ENCODE measurements at regions not wholly inside any gene's neighbourhood (a gene's known extent, or its start where the extent isn't known, plus 50 kb on each side); places are given as distances from the start of the nearest gene placed in this dataset.

DNA sequence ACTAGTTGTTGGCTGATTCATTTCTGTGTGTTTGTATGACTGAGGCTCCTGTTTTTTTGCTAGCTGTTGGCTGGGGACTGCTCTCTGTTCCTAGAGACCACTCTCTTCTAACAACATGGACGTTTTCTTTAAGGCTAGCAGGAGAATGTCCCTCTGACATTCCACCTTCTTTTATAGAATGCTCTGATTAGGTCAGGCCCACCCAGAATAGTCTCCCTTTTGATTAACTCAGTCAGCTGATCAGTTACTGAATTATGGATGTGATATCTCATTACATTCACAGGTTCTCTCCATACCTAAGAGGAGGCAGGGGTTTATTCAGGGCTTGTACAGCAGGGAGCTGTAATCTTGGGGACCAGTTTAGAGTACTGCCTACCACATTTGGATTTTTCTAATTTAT is 175.6 kb upstream of the RHOBTB1 start:
- Histone ChIP-seq H3K36me3 (ENCODE audit: control insufficient read depth in 2 of 2, extremely low read depth in 1 of 2, insufficient read depth in 2 of 2, low read length in 2 of 2) (no peaks in the 10 kb centered on the region), H3K79me2 (ENCODE audit: control insufficient read depth, insufficient read depth, low read length) (no peaks in the 10 kb centered on the region), H3K9me3 (ENCODE audit: control insufficient read depth, low read depth, low read length) (no peaks in the 10 kb centered on the region), H3K4me2 (ENCODE audit: control insufficient read depth, extremely low read depth, insufficient read depth, low read depth, low read length) (no peak overlapping the region), H3K9ac (ENCODE audit: control insufficient read depth, extremely low read depth, insufficient read depth, low read length) (no peak overlapping the region), H3K27ac (ENCODE audit: control insufficient read depth, insufficient read depth, low read length) (no peak overlapping the region), H3K4me1 (ENCODE audit: control insufficient read depth, extremely low read depth, insufficient read depth, low read length) (no peaks in the 10 kb centered on the region), H4K20me1 (ENCODE audit: control insufficient read depth, extremely low read depth, insufficient read depth, low read length) (no peaks in the 10 kb centered on the region), H3K4me3 (ENCODE audit: control insufficient read depth in 2 of 3, extremely low read depth in 1 of 3, insufficient read depth in 2 of 3, low read depth in 1 of 3, low read length in 3 of 3) (no peak overlapping the region), H3K27me3 (ENCODE audit: control insufficient read depth, extremely low read depth, insufficient read depth, low read length) (no peaks in the 10 kb centered on the region), H2AFZ (ENCODE audit: control insufficient read depth, low read length) (no peak overlapping the region), H3K9me1 (ENCODE audit: control insufficient read depth, extremely low read depth, insufficient read depth, low read length) (no peaks in the 10 kb centered on the region)
- TF ChIP-seq, protein P1, sequence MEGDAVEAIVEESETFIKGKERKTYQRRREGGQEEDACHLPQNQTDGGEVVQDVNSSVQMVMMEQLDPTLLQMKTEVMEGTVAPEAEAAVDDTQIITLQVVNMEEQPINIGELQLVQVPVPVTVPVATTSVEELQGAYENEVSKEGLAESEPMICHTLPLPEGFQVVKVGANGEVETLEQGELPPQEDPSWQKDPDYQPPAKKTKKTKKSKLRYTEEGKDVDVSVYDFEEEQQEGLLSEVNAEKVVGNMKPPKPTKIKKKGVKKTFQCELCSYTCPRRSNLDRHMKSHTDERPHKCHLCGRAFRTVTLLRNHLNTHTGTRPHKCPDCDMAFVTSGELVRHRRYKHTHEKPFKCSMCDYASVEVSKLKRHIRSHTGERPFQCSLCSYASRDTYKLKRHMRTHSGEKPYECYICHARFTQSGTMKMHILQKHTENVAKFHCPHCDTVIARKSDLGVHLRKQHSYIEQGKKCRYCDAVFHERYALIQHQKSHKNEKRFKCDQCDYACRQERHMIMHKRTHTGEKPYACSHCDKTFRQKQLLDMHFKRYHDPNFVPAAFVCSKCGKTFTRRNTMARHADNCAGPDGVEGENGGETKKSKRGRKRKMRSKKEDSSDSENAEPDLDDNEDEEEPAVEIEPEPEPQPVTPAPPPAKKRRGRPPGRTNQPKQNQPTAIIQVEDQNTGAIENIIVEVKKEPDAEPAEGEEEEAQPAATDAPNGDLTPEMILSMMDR (optimal IDR thresholded peaks at IDR 0.05 in 1 of 3, IDR thresholded peaks at IDR 0.05 in 1 of 3, conservative IDR thresholded peaks at IDR 0.05 in 1 of 3; ENCODE audit: extremely low read depth in 1 of 3, insufficient read depth in 2 of 3, low read length in 3 of 3): no peak
- no peak for TF ChIP-seq EZH2 (IDR thresholded peaks at IDR 0.05; ENCODE audit: low read length)
- no peak for DNase-seq (ENCODE audit: low read depth, low spot score)
- dilution Hi-C loops (cut with MboI; ENCODE audit: extremely low pct_ligation_motif_present, low sequenced_read_pairs): no loop called here
- no peak for FAIRE-seq

GRCh38 chr10:61115897-61116296 is 171.9 kb upstream of the RHOBTB1 start:
- Histone ChIP-seq H3K27ac (ENCODE audit: control insufficient read depth, insufficient read depth, low read length) (no peak overlapping the region), H3K4me1 (ENCODE audit: control insufficient read depth, extremely low read depth, insufficient read depth, low read length) (no peaks in the 10 kb centered on the region), H2AFZ (ENCODE audit: control insufficient read depth, low read length) (no peak overlapping the region), H3K9me1 (ENCODE audit: control insufficient read depth, extremely low read depth, insufficient read depth, low read length) (no peaks in the 10 kb centered on the region), H3K27me3 (ENCODE audit: control insufficient read depth, extremely low read depth, insufficient read depth, low read length) (no peaks in the 10 kb centered on the region), H3K4me2 (ENCODE audit: control insufficient read depth, extremely low read depth, insufficient read depth, low read depth, low read length) (no peak overlapping the region), H3K4me3 (ENCODE audit: control insufficient read depth in 2 of 3, extremely low read depth in 1 of 3, insufficient read depth in 2 of 3, low read depth in 1 of 3, low read length in 3 of 3) (no peak overlapping the region), H3K36me3 (ENCODE audit: control insufficient read depth in 2 of 2, extremely low read depth in 1 of 2, insufficient read depth in 2 of 2, low read length in 2 of 2) (no peaks in the 10 kb centered on the region), H3K9me3 (ENCODE audit: control insufficient read depth, low read depth, low read length) (no peaks in the 10 kb centered on the region), H3K9ac (ENCODE audit: control insufficient read depth, extremely low read depth, insufficient read depth, low read length) (no peak overlapping the region), H4K20me1 (ENCODE audit: control insufficient read depth, extremely low read depth, insufficient read depth, low read length) (no peaks in the 10 kb centered on the region), H3K79me2 (ENCODE audit: control insufficient read depth, insufficient read depth, low read length) (no peaks in the 10 kb centered on the region)
- dilution Hi-C loops (cut with MboI; ENCODE audit: extremely low pct_ligation_motif_present, low sequenced_read_pairs): no loop called here
- no peak for TF ChIP-seq EZH2 (IDR thresholded peaks at IDR 0.05; ENCODE audit: low read length)
- TF ChIP-seq, protein P1 (optimal IDR thresholded peaks at IDR 0.05 in 1 of 3, IDR thresholded peaks at IDR 0.05 in 1 of 3, conservative IDR thresholded peaks at IDR 0.05 in 1 of 3; ENCODE audit: extremely low read depth in 1 of 3, insufficient read depth in 2 of 3, low read length in 3 of 3): no peak
- no peak for DNase-seq (ENCODE audit: low read depth, low spot score)
- FAIRE-seq: no peak

All from keratinocyte (primary cell).